ENCODE measurements at regions not wholly inside any gene's neighbourhood (a gene's known extent, or its start where the extent isn't known, plus 50 kb on each side); places are given as distances from the start of the nearest gene placed in this dataset.

GRCh38 chr7:137157256-137157655, 186.3 kb downstream of the PTN start:
- H3K9me3 ChIP-seq (ENCODE audit: low read depth), result no peaks in the 10 kb centered on the region
- H3K36me3 ChIP-seq (replicated peaks; ENCODE audit: insufficient read depth, low read depth), result no peaks in the 10 kb centered on the region
- no peaks in the 10 kb centered on the region for H3K9me2 ChIP-seq (replicated peaks; ENCODE audit: insufficient read depth)
- no peak overlapping the region for H3K4me2 ChIP-seq
- DNase-seq (ENCODE audit: low spot score), result no peak
- H3K79me2 ChIP-seq, result no peaks in the 10 kb centered on the region
- peaks cover 6% of the 10 kb centered on the region for H3K4me1 ChIP-seq (ENCODE audit: insufficient read depth)
- no peak overlapping the region for H3K27ac ChIP-seq
- H3K27me3 ChIP-seq, result no peaks in the 10 kb centered on the region
- WGBS (ENCODE audit: low lambda C conversion rate, missing lambda C conversion rate), result 97% methylated on average over 1 of the region's 1 CpG
- H2AFZ ChIP-seq, result no peak overlapping the region
- TF ChIP-seq EZH2 (IDR thresholded peaks at IDR 0.05; ENCODE audit: borderline replicate concordance) (no peak), EZH2phosphoT487 (IDR thresholded peaks at IDR 0.05; ENCODE audit: low read depth, severe bottlenecking, unreplicated experiment) (no peak), CTCF (IDR thresholded peaks at IDR 0.05; ENCODE audit: poor library complexity) (no peak)
- no peak overlapping the region for H3K4me3 ChIP-seq
- H4K20me1 ChIP-seq (ENCODE audit: insufficient read depth, poor library complexity, severe bottlenecking), result no peaks in the 10 kb centered on the region

- peaks cover 11% of the 10 kb centered on the region for H3K4me1 ChIP-seq (ENCODE audit: insufficient read depth)
- H3K36me3 ChIP-seq (replicated peaks; ENCODE audit: insufficient read depth, low read depth), result no peaks in the 10 kb centered on the region
- no peak overlapping the region for H3K4me3 ChIP-seq
- peak overlapping the region; percentile 43 for H3K27ac ChIP-seq
- WGBS (ENCODE audit: low lambda C conversion rate, missing lambda C conversion rate), result 76% methylated on average over 2 of the region's 2 CpGs
- H4K20me1 ChIP-seq (ENCODE audit: insufficient read depth, poor library complexity, severe bottlenecking), result no peaks in the 10 kb centered on the region
- H3K27me3 ChIP-seq, result no peaks in the 10 kb centered on the region
- H2AFZ ChIP-seq, result no peak overlapping the region
- H3K9me2 ChIP-seq (replicated peaks; ENCODE audit: insufficient read depth), result no peaks in the 10 kb centered on the region
- TF ChIP-seq EZH2 (IDR thresholded peaks at IDR 0.05; ENCODE audit: borderline replicate concordance) (no peak), CTCF (IDR thresholded peaks at IDR 0.05; ENCODE audit: poor library complexity) (no peak)
- no peak overlapping the region for H3K4me2 ChIP-seq
- no peaks in the 10 kb centered on the region for H3K79me2 ChIP-seq
- no peak for DNase-seq (ENCODE audit: low spot score)
- no peaks in the 10 kb centered on the region for H3K9me3 ChIP-seq (ENCODE audit: low read depth)
Observed at GRCh38 chr7:137151690-137152052, 191.9 kb downstream of the PTN start.

GRCh38 chr7:137151041-137151689, 192.4 kb downstream of the PTN start:
- H3K9me3 ChIP-seq (ENCODE audit: low read depth), result no peaks in the 10 kb centered on the region
- peaks cover 11% of the 10 kb centered on the region for H3K4me1 ChIP-seq (ENCODE audit: insufficient read depth)
- H3K4me3 ChIP-seq, result no peak overlapping the region
- no peak overlapping the region for H3K4me2 ChIP-seq
- peak; percentile 51 for DNase-seq (ENCODE audit: low spot score)
- WGBS (ENCODE audit: low lambda C conversion rate, missing lambda C conversion rate), result 39% methylated on average over 5 of the region's 5 CpGs
- peak overlapping the region; percentile 66 for H3K27ac ChIP-seq
- H3K79me2 ChIP-seq, result no peaks in the 10 kb centered on the region
- H4K20me1 ChIP-seq (ENCODE audit: insufficient read depth, poor library complexity, severe bottlenecking), result no peaks in the 10 kb centered on the region
- no peaks in the 10 kb centered on the region for H3K36me3 ChIP-seq (replicated peaks; ENCODE audit: insufficient read depth, low read depth)
- TF ChIP-seq EZH2 (IDR thresholded peaks at IDR 0.05; ENCODE audit: borderline replicate concordance) (no peak), CTCF (IDR thresholded peaks at IDR 0.05; ENCODE audit: poor library complexity) (no peak), EZH2phosphoT487 (IDR thresholded peaks at IDR 0.05; ENCODE audit: low read depth, severe bottlenecking, unreplicated experiment) (no peak)
- peak overlapping the region; percentile 4 for H2AFZ ChIP-seq
- H3K27me3 ChIP-seq, result no peaks in the 10 kb centered on the region
- no peaks in the 10 kb centered on the region for H3K9me2 ChIP-seq (replicated peaks; ENCODE audit: insufficient read depth)

- Histone ChIP-seq H2AFZ (no peak overlapping the region), H4K20me1 (ENCODE audit: insufficient read depth, poor library complexity, severe bottlenecking) (no peaks in the 10 kb centered on the region), H3K4me3 (no peak overlapping the region), H3K27me3 (no peaks in the 10 kb centered on the region), H3K27ac (peak overlapping the region; percentile 24), H3K4me1 (ENCODE audit: insufficient read depth) (peaks cover 11% of the 10 kb centered on the region), H3K9me2 (replicated peaks; ENCODE audit: insufficient read depth) (no peaks in the 10 kb centered on the region), H3K36me3 (replicated peaks; ENCODE audit: insufficient read depth, low read depth) (no peaks in the 10 kb centered on the region), H3K79me2 (no peaks in the 10 kb centered on the region), H3K4me2 (no peak overlapping the region), H3K9me3 (ENCODE audit: low read depth) (no peaks in the 10 kb centered on the region)
- TF ChIP-seq EZH2phosphoT487 (IDR thresholded peaks at IDR 0.05; ENCODE audit: low read depth, severe bottlenecking, unreplicated experiment) (no peak), CTCF (IDR thresholded peaks at IDR 0.05; ENCODE audit: poor library complexity) (no peak), EZH2 (IDR thresholded peaks at IDR 0.05; ENCODE audit: borderline replicate concordance) (no peak)
- no peak for DNase-seq (ENCODE audit: low spot score)
- WGBS (ENCODE audit: low lambda C conversion rate, missing lambda C conversion rate), result 89% methylated on average over 3 of the region's 3 CpGs
Observed at GRCh38 chr7:137147338-137147720, 196.2 kb downstream of the PTN start.
